GM12878 (cell line): ENCODE measurements at regions not wholly inside any gene's neighbourhood (a gene's known extent, or its start where the extent isn't known, plus 50 kb on each side); places are given as distances from the start of the nearest gene placed in this dataset.

Source experiments
- ATF2 ChIP-seq: IDR thresholded peaks from 2 replicates; pipeline ENCODE4 v1.6.1; 2012; ENCODE audit warnings: low read length, inconsistent platforms
- ATF3 ChIP-seq: IDR thresholded peaks from 2 replicates; pipeline ENCODE4 v1.6.1; 2011; ENCODE audit warnings: low read depth, mild to moderate bottlenecking, low read length, moderate library complexity, borderline replicate concordance; ENCODE audit errors: extremely low read depth
- CTCF ChIP-seq, 3 experiments: IDR thresholded peaks in 2 of 3; conservative IDR thresholded peaks in 1 of 3; 2 replicates each; pipeline ENCODE4 v1.5.1; 2011; ENCODE audit warnings: low read depth in 3 of 3, low read length in 3 of 3, mild to moderate bottlenecking in 3 of 3, control low read depth in 2 of 3, moderate library complexity in 2 of 3, inconsistent platforms in 1 of 3, mixed read lengths in 1 of 3; ENCODE audit not compliant: control insufficient read depth in 2 of 3, insufficient read depth in 1 of 3; ENCODE audit errors: extremely low read depth in 1 of 3
- EP300 ChIP-seq, 2 experiments: fragments of 150-350 bp in 1 of 2; IDR thresholded peaks; 2 replicates each; pipeline ENCODE4 v1.6.1; 2011 to 2012; ENCODE audit warnings: low read depth in 2 of 2, low read length in 2 of 2, borderline replicate concordance in 1 of 2, improper control_type of control experiment in 1 of 2, inconsistent platforms in 1 of 2; ENCODE audit not compliant: control insufficient read depth in 1 of 2
- JUND ChIP-seq: IDR thresholded peaks from 2 replicates; pipeline ENCODE4 v1.6.1; 2012; ENCODE audit warnings: low read depth, mild to moderate bottlenecking, low read length, improper control_type of control experiment, moderate library complexity
- NFIC ChIP-seq: IDR thresholded peaks from 2 replicates; pipeline ENCODE4 v1.6.1; 2012; ENCODE audit warnings: low read depth, mild to moderate bottlenecking, inconsistent platforms, low read length, moderate library complexity
- REST ChIP-seq: IDR thresholded peaks from 2 replicates; pipeline ENCODE4 v1.6.1; 2012; ENCODE audit warnings: mild to moderate bottlenecking, low read depth, low read length
- SMAD1 ChIP-seq: fragments of 450-650 bp; IDR thresholded peaks from 2 replicates; pipeline ENCODE4 v1.6.1; 2018; ENCODE audit warnings: mild to moderate bottlenecking, low read depth; ENCODE audit not compliant: partially characterized antibody
- SUZ12 ChIP-seq: fragments of 200-600 bp; sonication (generic); IDR thresholded peaks from one replicate; pipeline ENCODE4 v1.6.1; 2018; ENCODE audit warnings: antibody characterized with exemption, mild to moderate bottlenecking; ENCODE audit not compliant: unreplicated experiment
- TAF1 ChIP-seq: IDR thresholded peaks from 2 replicates; pipeline ENCODE4 v1.6.1; 2011; ENCODE audit warnings: mild to moderate bottlenecking, low read depth, low read length, borderline replicate concordance

- TF ChIP-seq SUZ12 (no peak), REST (no peak), ATF2 (no peak), CTCF (IDR thresholded peaks at IDR 0.05 in 2 of 3, conservative IDR thresholded peaks at IDR 0.05 in 1 of 3; ENCODE audit: control insufficient read depth in 2 of 3, extremely low read depth in 1 of 3, insufficient read depth in 1 of 3, low read depth in 3 of 3, low read length in 3 of 3) (no peak), TAF1 (no peak), EP300 (IDR thresholded peaks at IDR 0.05; ENCODE audit: borderline replicate concordance in 1 of 2, control insufficient read depth in 1 of 2, low read depth in 2 of 2, low read length in 2 of 2) (no peak), JUND (no peak), SMAD1 (no peak), ATF3 (no peak), NFIC (no peak)
These were observed 126.7 kb upstream of the PRSS58 start for GRCh38 chr7:142384493-142384922.
